IMR-90 (cell line): ENCODE measurements at regions not wholly inside any gene's neighbourhood (a gene's known extent, or its start where the extent isn't known, plus 50 kb on each side); places are given as distances from the start of the nearest gene placed in this dataset.

ENCODE experiments used
- ATAC-seq: fragments of 200-7000 bp; cut with Tn5 transposase; 2 replicates; pipeline ENCODE4 v1.9.1; 2020; ENCODE audit warnings: low read depth, mild to moderate bottlenecking, moderate library complexity
- BruUV-seq: library from RNA; stranded (reverse); fragments of 400-500 nt; replicated peaks from 2 replicates; lab custom pipeline; 2021; lab: Mats Ljungman, UMichigan
- CTCF ChIA-PET: fragments of 300-600 bp; formaldehyde crosslinking; extraction: SDS; loops from one replicate; lab custom pipeline; 2021; ENCODE audit warnings: antibody characterized with exemption; lab: Yijun Ruan, JAX
- POLR2A ChIA-PET: fragments of 300-600 bp; sonication (Branson Sonifier 250); formaldehyde crosslinking; loops from one replicate; lab custom pipeline; 2022; ENCODE audit warnings: antibody characterized with exemption; ENCODE audit not compliant: unreplicated experiment; lab: Charles Lee
- DNase-seq: peaks from one replicate; pipeline ENCODE4 v3.0.0; 2013
- H2AFZ ChIP-seq: replicated peaks from 2 replicates; pipeline ENCODE3; 2013; ENCODE audit warnings: low read length, mild to moderate bottlenecking; ENCODE audit not compliant: poor library complexity
- H2AK5ac ChIP-seq: 2 replicates; pipeline ENCODE4 v1.6.1; 2013; ENCODE audit warnings: low read depth, low read length, inconsistent platforms
- H2AK9ac ChIP-seq: replicated peaks from 2 replicates; pipeline ENCODE3; 2013; ENCODE audit warnings: mild to moderate bottlenecking, low read depth, low read length, moderate library complexity; ENCODE audit not compliant: poor library complexity
- H2BK120ac ChIP-seq: 2 replicates; pipeline ENCODE4 v1.6.1; 2013; ENCODE audit warnings: low read depth, low read length, inconsistent platforms
- H2BK15ac ChIP-seq: 3 replicates; pipeline ENCODE4 v1.6.1; 2013; ENCODE audit warnings: low read depth, low read length, inconsistent platforms
- H2BK20ac ChIP-seq: 2 replicates; pipeline ENCODE4 v1.6.1; 2013; ENCODE audit warnings: low read depth, mild to moderate bottlenecking, inconsistent platforms, low read length, moderate library complexity
- H2BK5ac ChIP-seq: 2 replicates; pipeline ENCODE4 v1.6.1; 2013; ENCODE audit warnings: mild to moderate bottlenecking, low read depth, low read length, inconsistent platforms; ENCODE audit not compliant: poor library complexity, severe bottlenecking
- H3K14ac ChIP-seq: replicated peaks from 2 replicates; pipeline ENCODE4 v1.6.1; 2013; ENCODE audit warnings: low read depth, low read length, inconsistent platforms
- H3K18ac ChIP-seq: 2 replicates; pipeline ENCODE4 v1.6.1; 2013; ENCODE audit warnings: low read depth, low read length, control low read depth
- H3K23ac ChIP-seq: 2 replicates; pipeline ENCODE4 v1.6.1; 2013; ENCODE audit warnings: low read depth, low read length, inconsistent platforms
- H3K27ac ChIP-seq: 2 replicates; pipeline ENCODE4 v1.5.1; 2013; ENCODE audit warnings: mild to moderate bottlenecking, control low read depth, low read length; ENCODE audit not compliant: insufficient read depth
- H3K27me3 ChIP-seq: 2 replicates; pipeline ENCODE4 v1.6.1; 2013; ENCODE audit warnings: low read length; ENCODE audit not compliant: control insufficient read depth, insufficient read depth
- H3K36me3 ChIP-seq: 2 replicates; pipeline ENCODE4 v1.6.1; 2013; ENCODE audit warnings: low read length, mixed read lengths; ENCODE audit not compliant: control insufficient read depth, insufficient read depth
- H3K4ac ChIP-seq: 2 replicates; pipeline ENCODE4 v1.6.1; 2013; ENCODE audit warnings: low read depth, low read length, inconsistent platforms
- H3K4me1 ChIP-seq: 2 replicates; pipeline ENCODE4 v1.6.1; 2013; ENCODE audit warnings: low read length, mixed read lengths; ENCODE audit not compliant: control insufficient read depth, insufficient read depth
- H3K4me2 ChIP-seq: 2 replicates; pipeline ENCODE4 v1.6.1; 2013; ENCODE audit warnings: low read depth, mild to moderate bottlenecking, control low read depth, low read length, moderate library complexity
- H3K4me3 ChIP-seq: 2 replicates; pipeline ENCODE4 v1.5.1; 2013; ENCODE audit warnings: low read depth, mild to moderate bottlenecking, control low read depth, low read length, moderate library complexity; ENCODE audit not compliant: insufficient read depth
- H3K56ac ChIP-seq: 2 replicates; pipeline ENCODE4 v1.6.1; 2013; ENCODE audit warnings: low read length, inconsistent platforms; ENCODE audit not compliant: insufficient read depth; ENCODE audit errors: extremely low read depth
- H3K79me1 ChIP-seq, 2 experiments: 2 replicates each; pipeline ENCODE4 v1.6.1; 2013; ENCODE audit warnings: low read length in 2 of 2, inconsistent platforms in 1 of 2, low read depth in 1 of 2
- H3K9ac ChIP-seq: 2 replicates; pipeline ENCODE4 v1.6.1; 2013; ENCODE audit warnings: low read depth, low read length, control low read depth
- H3K9me1 ChIP-seq: 2 replicates; pipeline ENCODE4 v1.6.1; 2013; ENCODE audit warnings: low read length, inconsistent platforms; ENCODE audit not compliant: insufficient read depth
- H3K9me3 ChIP-seq: 2 replicates; pipeline ENCODE4 v1.6.1; 2013; ENCODE audit warnings: low read length; ENCODE audit not compliant: control insufficient read depth, insufficient read depth
- H4K20me1 ChIP-seq: 2 replicates; pipeline ENCODE4 v1.6.1; 2013; ENCODE audit warnings: low read length, inconsistent platforms; ENCODE audit not compliant: insufficient read depth
- H4K5ac ChIP-seq: 2 replicates; pipeline ENCODE4 v1.6.1; 2013; ENCODE audit warnings: mild to moderate bottlenecking, low read depth, low read length, control low read depth
- H4K8ac ChIP-seq, 2 experiments: 2 replicates each; pipeline ENCODE4 v1.6.1; 2013; ENCODE audit warnings: low read depth in 2 of 2, low read length in 2 of 2, control low read depth in 1 of 2, inconsistent platforms in 1 of 2
- H4K91ac ChIP-seq: 2 replicates; pipeline ENCODE4 v1.6.1; 2013; ENCODE audit warnings: low read depth, low read length, inconsistent platforms; ENCODE audit not compliant: insufficient read depth
- CEBPB ChIP-seq: IDR thresholded peaks from 2 replicates; pipeline ENCODE4 v1.6.1; 2012; ENCODE audit warnings: low read depth, low read length, improper control_type of control experiment
- WGBS, 2 experiments: methylation state at CpG; one replicate each; pipeline versions ENCODE4 v1.1.5 to v1.1.7; 2013; ENCODE audit warnings: missing lambda C conversion rate in 2 of 2; ENCODE audit not compliant: insufficient read length in 1 of 2; ENCODE audit errors: extremely low coverage in 2 of 2; 5-methylcytosine and 5-hydroxymethylcytosine counted together
- dilution Hi-C: fragments of 300-500 bp; cut with HindIII; formaldehyde crosslinking; loops from one replicate; pipeline ENCODE4 v1.14.3; 2018; ENCODE audit warnings: low sequenced_read_pairs; ENCODE audit not compliant: unreplicated experiment
- in situ Hi-C: fragments of 300-500 bp; cut with MboI; formaldehyde crosslinking; loops from 3 replicates; pipeline ENCODE4 v1.14.3; 2019; ENCODE audit warnings: low sequenced_read_pairs, inconsistent platforms, mixed read lengths
- intact Hi-C: fragments of 100-400 bp; cut with micrococcal nuclease; formaldehyde crosslinking; loops from 2 replicates; pipeline ENCODE4 v1.10.0; 2022
- TF ChIP-seq, protein P1 (sequence below): conservative IDR thresholded peaks from 2 replicates; pipeline ENCODE4 v1.5.1; 2012; ENCODE audit warnings: mild to moderate bottlenecking, low read depth, low read length, improper control_type of control experiment

DNA sequence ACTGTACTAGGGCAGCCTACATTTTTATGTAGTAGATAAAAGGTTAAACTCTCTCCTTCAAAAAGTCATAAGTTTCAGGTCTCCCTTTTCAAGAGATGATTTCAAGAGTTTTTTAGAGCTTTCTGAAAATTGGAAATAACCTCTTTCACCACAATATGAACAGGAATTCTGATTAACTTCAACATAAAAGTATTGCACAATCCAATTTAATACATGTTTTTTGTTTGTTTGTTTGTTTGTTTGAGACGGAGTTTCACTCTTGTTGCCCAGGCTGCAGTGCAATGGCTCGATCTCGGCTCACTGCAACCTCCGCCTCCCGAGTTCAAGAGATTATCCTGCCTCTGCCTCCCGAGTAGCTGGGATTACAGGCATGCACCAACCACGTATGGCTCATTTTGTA lies 265.4 kb upstream of the DCAF8L1 start:
- intact Hi-C loops (no loop called here), dilution Hi-C loops (no loop called here), in situ Hi-C loops (no loop called here)
- H2AK5ac ChIP-seq, result no peak overlapping the region
- BruUV-seq, result no TSS peak
- H3K9me1 ChIP-seq, result no peaks in the 10 kb centered on the region
- H4K5ac ChIP-seq, result no peak overlapping the region
- no peaks in the 10 kb centered on the region for H3K36me3 ChIP-seq
- H3K23ac ChIP-seq, result no peak overlapping the region
- H4K8ac ChIP-seq, result no peak overlapping the region
- ChIA-PET CTCF (no interaction called here), POLR2A (no interaction called here)
- no peaks in the 10 kb centered on the region for H4K20me1 ChIP-seq
- no peak overlapping the region for H4K91ac ChIP-seq
- H2BK20ac ChIP-seq, result no peak overlapping the region
- DNase-seq (no peak), ATAC-seq (no peak)
- peak; percentile 65 for TF ChIP-seq CEBPB
- TF ChIP-seq, protein P1, sequence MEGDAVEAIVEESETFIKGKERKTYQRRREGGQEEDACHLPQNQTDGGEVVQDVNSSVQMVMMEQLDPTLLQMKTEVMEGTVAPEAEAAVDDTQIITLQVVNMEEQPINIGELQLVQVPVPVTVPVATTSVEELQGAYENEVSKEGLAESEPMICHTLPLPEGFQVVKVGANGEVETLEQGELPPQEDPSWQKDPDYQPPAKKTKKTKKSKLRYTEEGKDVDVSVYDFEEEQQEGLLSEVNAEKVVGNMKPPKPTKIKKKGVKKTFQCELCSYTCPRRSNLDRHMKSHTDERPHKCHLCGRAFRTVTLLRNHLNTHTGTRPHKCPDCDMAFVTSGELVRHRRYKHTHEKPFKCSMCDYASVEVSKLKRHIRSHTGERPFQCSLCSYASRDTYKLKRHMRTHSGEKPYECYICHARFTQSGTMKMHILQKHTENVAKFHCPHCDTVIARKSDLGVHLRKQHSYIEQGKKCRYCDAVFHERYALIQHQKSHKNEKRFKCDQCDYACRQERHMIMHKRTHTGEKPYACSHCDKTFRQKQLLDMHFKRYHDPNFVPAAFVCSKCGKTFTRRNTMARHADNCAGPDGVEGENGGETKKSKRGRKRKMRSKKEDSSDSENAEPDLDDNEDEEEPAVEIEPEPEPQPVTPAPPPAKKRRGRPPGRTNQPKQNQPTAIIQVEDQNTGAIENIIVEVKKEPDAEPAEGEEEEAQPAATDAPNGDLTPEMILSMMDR, result no peak
- WGBS, 2 experiments, result no CpG with 5 or more reads among the region's 7 CpGs
- no peak overlapping the region for H3K4ac ChIP-seq
- H3K79me1 ChIP-seq, result no peaks in the 10 kb centered on the region
- H2BK5ac ChIP-seq, result no peak overlapping the region
- no peak overlapping the region for H3K56ac ChIP-seq
- no peak overlapping the region for H2BK15ac ChIP-seq
- H2AFZ ChIP-seq, result no peak overlapping the region
- H3K4me3 ChIP-seq, result no peak overlapping the region
- no peak overlapping the region for H2BK120ac ChIP-seq
- no peak overlapping the region for H3K27ac ChIP-seq
- no peak overlapping the region for H3K9ac ChIP-seq
- H3K14ac ChIP-seq, result no peak overlapping the region
- H3K4me2 ChIP-seq, result no peak overlapping the region
- no peaks in the 10 kb centered on the region for H3K27me3 ChIP-seq
- no peaks in the 10 kb centered on the region for H3K9me3 ChIP-seq
- no peaks in the 10 kb centered on the region for H3K4me1 ChIP-seq
- no peak overlapping the region for H2AK9ac ChIP-seq
- no peak overlapping the region for H3K18ac ChIP-seq
